ENCODE measurements at regions not wholly inside any gene's neighbourhood (a gene's known extent, or its start where the extent isn't known, plus 50 kb on each side); places are given as distances from the start of the nearest gene placed in this dataset.

GRCh38 chr3:150235799-150236198, 172.3 kb upstream of the TSC22D2 start:
- Histone ChIP-seq H4K20me1 (ENCODE audit: insufficient read depth) (no peaks in the 10 kb centered on the region), H3K4me1 (ENCODE audit: control insufficient read depth in 1 of 2, insufficient read depth in 2 of 2, low read length in 2 of 2) (peaks cover 22 to 37% of the 10 kb centered on the region in 2 experiments), H3K9me2 (ENCODE audit: insufficient read depth) (no peaks in the 10 kb centered on the region), H2AFZ (ENCODE audit: low read depth, low read length, poor library complexity, severe bottlenecking) (peak overlapping the region; percentile 84), H3K4me2 (ENCODE audit: low read length) (no peak overlapping the region; the same call in 1 of the 2 replicates), H3K27me3 (ENCODE audit: insufficient read depth, low read length) (no peaks in the 10 kb centered on the region), H3K36me3 (ENCODE audit: control insufficient read depth in 1 of 2, insufficient read depth in 2 of 2, low read length in 2 of 2) (no peaks in the 10 kb centered on the region), H3K9ac (ENCODE audit: low read length) (no peak overlapping the region), H3K9me3 (ENCODE audit: control insufficient read depth in 1 of 2, insufficient read depth in 1 of 2, low read depth in 1 of 2, low read length in 2 of 2) (no peaks in the 10 kb centered on the region), H3K27ac (ENCODE audit: low read depth, low read length) (no peak overlapping the region), H3K4me3 (replicated peaks in 1 of 2; ENCODE audit: low read depth in 1 of 2, low read length in 2 of 2) (no peak overlapping the region), H3K79me2 (ENCODE audit: insufficient read depth, low read length) (no peaks in the 10 kb centered on the region)
- intact Hi-C loops (cut with micrococcal nuclease): no loop called here
- ChIA-PET RAD21 (ENCODE audit: low non-redundant PET in 1 of 2, low total read pairs in 2 of 2, uncharacterized antibody in 2 of 2, unreplicated experiment in 2 of 2) (no interaction called here), CTCF (no interaction called here), POLR2A (no interaction called here)
- ATAC-seq (no peak), DNase-seq (ENCODE audit: low read depth, low spot score) (no peak)
- TF ChIP-seq FOSL1 (IDR thresholded peaks at IDR 0.05; ENCODE audit: low read depth): no peak
- no peak for TF ChIP-seq POLR2AphosphoS5 (IDR thresholded peaks at IDR 0.05; ENCODE audit: low read depth, low read length)
- TF ChIP-seq EGR1 (IDR thresholded peaks at IDR 0.05; ENCODE audit: low read depth): no peak
- TF ChIP-seq SRF (IDR thresholded peaks at IDR 0.05; ENCODE audit: low read depth): no peak
- no peak for TF ChIP-seq EZH2 (IDR thresholded peaks at IDR 0.05)
- no peak for TF ChIP-seq REST (IDR thresholded peaks at IDR 0.05; ENCODE audit: low read depth)
- TF ChIP-seq TCF7L2 (IDR thresholded peaks at IDR 0.05; ENCODE audit: borderline replicate concordance, extremely low read depth, insufficient read depth, insufficient read length): no peak
- no peak for TF ChIP-seq JUND (IDR thresholded peaks at IDR 0.05)
- TF ChIP-seq POLR2A (IDR thresholded peaks at IDR 0.05; ENCODE audit: borderline replicate concordance, extremely low read depth, insufficient read depth, insufficient read length): no peak
- TF ChIP-seq EZH2phosphoT487 (IDR thresholded peaks at IDR 0.05; ENCODE audit: borderline replicate concordance): no peak
- TF ChIP-seq CEBPB (IDR thresholded peaks at IDR 0.05; ENCODE audit: low read depth): no peak
- TF ChIP-seq ELF1 (IDR thresholded peaks at IDR 0.05; ENCODE audit: borderline replicate concordance, low read depth): no peak
- TF ChIP-seq SP1 (IDR thresholded peaks at IDR 0.05; ENCODE audit: low read depth): no peak
- no peak for TF ChIP-seq CBX3 (IDR thresholded peaks at IDR 0.05; ENCODE audit: low read depth)
- BruUV-seq (replicated peaks): no TSS peak

Data from HCT116 (cell line).